IMR-90 (cell line): ENCODE measurements at regions not wholly inside any gene's neighbourhood (a gene's known extent, or its start where the extent isn't known, plus 50 kb on each side); places are given as distances from the start of the nearest gene placed in this dataset.

Experiments used
- ATAC-seq: fragments of 200-7000 bp; cut with Tn5 transposase; 2 replicates; pipeline ENCODE4 v1.9.1; 2020; ENCODE audit warnings: low read depth, mild to moderate bottlenecking, moderate library complexity
- BruUV-seq: library from RNA; stranded (reverse); fragments of 400-500 nt; replicated peaks from 2 replicates; lab custom pipeline; 2021; lab: Mats Ljungman, UMichigan
- CTCF ChIA-PET: fragments of 300-600 bp; formaldehyde crosslinking; extraction: SDS; loops from one replicate; lab custom pipeline; 2021; ENCODE audit warnings: antibody characterized with exemption; lab: Yijun Ruan, JAX
- POLR2A ChIA-PET: fragments of 300-600 bp; sonication (Branson Sonifier 250); formaldehyde crosslinking; loops from one replicate; lab custom pipeline; 2022; ENCODE audit warnings: antibody characterized with exemption; ENCODE audit not compliant: unreplicated experiment; lab: Charles Lee
- DNase-seq: peaks from one replicate; pipeline ENCODE4 v3.0.0; 2013
- H2AFZ ChIP-seq: replicated peaks from 2 replicates; pipeline ENCODE3; 2013; ENCODE audit warnings: low read length, mild to moderate bottlenecking; ENCODE audit not compliant: poor library complexity
- H2AK5ac ChIP-seq: 2 replicates; pipeline ENCODE4 v1.6.1; 2013; ENCODE audit warnings: low read depth, low read length, inconsistent platforms
- H2AK9ac ChIP-seq: replicated peaks from 2 replicates; pipeline ENCODE3; 2013; ENCODE audit warnings: mild to moderate bottlenecking, low read depth, low read length, moderate library complexity; ENCODE audit not compliant: poor library complexity
- H2BK120ac ChIP-seq: 2 replicates; pipeline ENCODE4 v1.6.1; 2013; ENCODE audit warnings: low read depth, low read length, inconsistent platforms
- H2BK15ac ChIP-seq: 3 replicates; pipeline ENCODE4 v1.6.1; 2013; ENCODE audit warnings: low read depth, low read length, inconsistent platforms
- H2BK20ac ChIP-seq: 2 replicates; pipeline ENCODE4 v1.6.1; 2013; ENCODE audit warnings: low read depth, mild to moderate bottlenecking, inconsistent platforms, low read length, moderate library complexity
- H2BK5ac ChIP-seq: 2 replicates; pipeline ENCODE4 v1.6.1; 2013; ENCODE audit warnings: mild to moderate bottlenecking, low read depth, low read length, inconsistent platforms; ENCODE audit not compliant: poor library complexity, severe bottlenecking
- H3K14ac ChIP-seq: replicated peaks from 2 replicates; pipeline ENCODE4 v1.6.1; 2013; ENCODE audit warnings: low read depth, low read length, inconsistent platforms
- H3K18ac ChIP-seq: 2 replicates; pipeline ENCODE4 v1.6.1; 2013; ENCODE audit warnings: low read depth, low read length, control low read depth
- H3K23ac ChIP-seq: 2 replicates; pipeline ENCODE4 v1.6.1; 2013; ENCODE audit warnings: low read depth, low read length, inconsistent platforms
- H3K27ac ChIP-seq: 2 replicates; pipeline ENCODE4 v1.5.1; 2013; ENCODE audit warnings: mild to moderate bottlenecking, control low read depth, low read length; ENCODE audit not compliant: insufficient read depth
- H3K27me3 ChIP-seq: 2 replicates; pipeline ENCODE4 v1.6.1; 2013; ENCODE audit warnings: low read length; ENCODE audit not compliant: control insufficient read depth, insufficient read depth
- H3K36me3 ChIP-seq: 2 replicates; pipeline ENCODE4 v1.6.1; 2013; ENCODE audit warnings: low read length, mixed read lengths; ENCODE audit not compliant: control insufficient read depth, insufficient read depth
- H3K4ac ChIP-seq: 2 replicates; pipeline ENCODE4 v1.6.1; 2013; ENCODE audit warnings: low read depth, low read length, inconsistent platforms
- H3K4me1 ChIP-seq: 2 replicates; pipeline ENCODE4 v1.6.1; 2013; ENCODE audit warnings: low read length, mixed read lengths; ENCODE audit not compliant: control insufficient read depth, insufficient read depth
- H3K4me2 ChIP-seq: 2 replicates; pipeline ENCODE4 v1.6.1; 2013; ENCODE audit warnings: low read depth, mild to moderate bottlenecking, control low read depth, low read length, moderate library complexity
- H3K4me3 ChIP-seq: 2 replicates; pipeline ENCODE4 v1.5.1; 2013; ENCODE audit warnings: low read depth, mild to moderate bottlenecking, control low read depth, low read length, moderate library complexity; ENCODE audit not compliant: insufficient read depth
- H3K56ac ChIP-seq: 2 replicates; pipeline ENCODE4 v1.6.1; 2013; ENCODE audit warnings: low read length, inconsistent platforms; ENCODE audit not compliant: insufficient read depth; ENCODE audit errors: extremely low read depth
- H3K79me1 ChIP-seq, 2 experiments: 2 replicates each; pipeline ENCODE4 v1.6.1; 2013; ENCODE audit warnings: low read length in 2 of 2, inconsistent platforms in 1 of 2, low read depth in 1 of 2
- H3K9ac ChIP-seq: 2 replicates; pipeline ENCODE4 v1.6.1; 2013; ENCODE audit warnings: low read depth, low read length, control low read depth
- H3K9me1 ChIP-seq: 2 replicates; pipeline ENCODE4 v1.6.1; 2013; ENCODE audit warnings: low read length, inconsistent platforms; ENCODE audit not compliant: insufficient read depth
- H3K9me3 ChIP-seq: 2 replicates; pipeline ENCODE4 v1.6.1; 2013; ENCODE audit warnings: low read length; ENCODE audit not compliant: control insufficient read depth, insufficient read depth
- H4K20me1 ChIP-seq: 2 replicates; pipeline ENCODE4 v1.6.1; 2013; ENCODE audit warnings: low read length, inconsistent platforms; ENCODE audit not compliant: insufficient read depth
- H4K5ac ChIP-seq: 2 replicates; pipeline ENCODE4 v1.6.1; 2013; ENCODE audit warnings: mild to moderate bottlenecking, low read depth, low read length, control low read depth
- H4K8ac ChIP-seq, 2 experiments: 2 replicates each; pipeline ENCODE4 v1.6.1; 2013; ENCODE audit warnings: low read depth in 2 of 2, low read length in 2 of 2, control low read depth in 1 of 2, inconsistent platforms in 1 of 2
- H4K91ac ChIP-seq: 2 replicates; pipeline ENCODE4 v1.6.1; 2013; ENCODE audit warnings: low read depth, low read length, inconsistent platforms; ENCODE audit not compliant: insufficient read depth
- CHD1 ChIP-seq: IDR thresholded peaks from 2 replicates; pipeline ENCODE4 v1.6.1; 2012; ENCODE audit warnings: low read depth, low read length, improper control_type of control experiment
- RCOR1 ChIP-seq: IDR thresholded peaks from 2 replicates; pipeline ENCODE4 v1.6.1; 2012; ENCODE audit warnings: mild to moderate bottlenecking, low read length, improper control_type of control experiment; ENCODE audit not compliant: insufficient replicate concordance
- WGBS, 2 experiments: methylation state at CpG; one replicate each; pipeline versions ENCODE4 v1.1.5 to v1.1.7; 2013; ENCODE audit warnings: missing lambda C conversion rate in 2 of 2; ENCODE audit not compliant: insufficient read length in 1 of 2; ENCODE audit errors: extremely low coverage in 2 of 2; 5-methylcytosine and 5-hydroxymethylcytosine counted together
- dilution Hi-C: fragments of 300-500 bp; cut with HindIII; formaldehyde crosslinking; loops from one replicate; pipeline ENCODE4 v1.14.3; 2018; ENCODE audit warnings: low sequenced_read_pairs; ENCODE audit not compliant: unreplicated experiment
- in situ Hi-C: fragments of 300-500 bp; cut with MboI; formaldehyde crosslinking; loops from 3 replicates; pipeline ENCODE4 v1.14.3; 2019; ENCODE audit warnings: low sequenced_read_pairs, inconsistent platforms, mixed read lengths
- intact Hi-C: fragments of 100-400 bp; cut with micrococcal nuclease; formaldehyde crosslinking; loops from 2 replicates; pipeline ENCODE4 v1.10.0; 2022
- TF ChIP-seq, protein P1 (sequence below): conservative IDR thresholded peaks from 2 replicates; pipeline ENCODE4 v1.5.1; 2012; ENCODE audit warnings: mild to moderate bottlenecking, low read depth, low read length, improper control_type of control experiment

DNA sequence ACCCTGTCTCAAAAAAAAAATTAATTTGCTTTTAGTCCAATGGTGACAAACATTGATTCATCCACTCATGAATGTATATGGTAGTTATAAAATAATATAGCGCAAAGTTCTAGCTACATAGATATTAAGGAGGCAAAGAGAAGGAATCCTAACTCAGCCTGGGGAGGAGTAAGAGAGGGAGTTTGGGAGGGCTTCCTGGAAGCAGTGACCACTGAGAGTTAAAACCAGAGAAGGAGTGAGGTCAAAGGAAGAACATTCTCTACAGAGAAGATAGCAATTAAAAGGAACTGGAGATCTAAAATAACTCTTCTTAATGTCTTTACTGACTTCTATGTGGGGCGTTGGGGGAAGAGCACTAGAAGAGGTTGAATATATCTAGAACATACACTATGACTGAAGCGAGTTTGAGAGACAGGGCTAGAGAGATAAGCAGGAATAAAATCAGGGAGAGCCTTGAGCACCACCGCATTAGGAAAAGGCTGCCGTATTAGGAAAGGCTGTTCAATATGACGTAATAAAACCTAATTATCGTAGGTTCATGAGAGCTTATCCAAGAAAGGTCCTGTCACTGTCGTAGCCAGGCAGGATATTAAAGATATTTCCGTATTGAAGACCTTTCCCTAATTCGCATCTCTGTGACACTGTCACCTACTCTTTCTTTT lies 81.8 kb upstream of the CNKSR3 start:
- CTCF ChIA-PET, result interaction anchor here (0.6 kb wide), 1 partner anchor 83 kb away, joined by 3 read pairs; no protein-coding TSS in a partner anchor

More for the DNA sequence above, 81.8 kb upstream of the CNKSR3 start:
- Histone ChIP-seq H2BK5ac (no peak overlapping the region), H3K36me3 (no peaks in the 10 kb centered on the region), H2BK120ac (no peak overlapping the region), H2BK15ac (no peak overlapping the region), H4K5ac (no peak overlapping the region), H3K9me3 (no peaks in the 10 kb centered on the region), H4K20me1 (no peaks in the 10 kb centered on the region), H3K9me1 (no peaks in the 10 kb centered on the region), H2AFZ (no peak overlapping the region), H4K8ac (no peak overlapping the region), H3K4me2 (no peak overlapping the region), H2AK9ac (no peak overlapping the region), H3K14ac (no peak overlapping the region), H3K18ac (no peak overlapping the region), H3K56ac (no peak overlapping the region), H3K4ac (no peak overlapping the region), H3K4me3 (no peak overlapping the region), H2AK5ac (no peak overlapping the region), H3K27me3 (no peaks in the 10 kb centered on the region; the same call in 1 of the 2 replicates), H3K23ac (no peak overlapping the region), H3K4me1 (no peaks in the 10 kb centered on the region), H3K9ac (no peak overlapping the region), H2BK20ac (no peak overlapping the region), H3K27ac (no peak overlapping the region), H4K91ac (no peak overlapping the region), H3K79me1 (no peaks in the 10 kb centered on the region)
- intact Hi-C loops, result no loop called here
- no TSS peak for BruUV-seq
- ATAC-seq (no peak), DNase-seq (no peak)
- TF ChIP-seq, protein P1, sequence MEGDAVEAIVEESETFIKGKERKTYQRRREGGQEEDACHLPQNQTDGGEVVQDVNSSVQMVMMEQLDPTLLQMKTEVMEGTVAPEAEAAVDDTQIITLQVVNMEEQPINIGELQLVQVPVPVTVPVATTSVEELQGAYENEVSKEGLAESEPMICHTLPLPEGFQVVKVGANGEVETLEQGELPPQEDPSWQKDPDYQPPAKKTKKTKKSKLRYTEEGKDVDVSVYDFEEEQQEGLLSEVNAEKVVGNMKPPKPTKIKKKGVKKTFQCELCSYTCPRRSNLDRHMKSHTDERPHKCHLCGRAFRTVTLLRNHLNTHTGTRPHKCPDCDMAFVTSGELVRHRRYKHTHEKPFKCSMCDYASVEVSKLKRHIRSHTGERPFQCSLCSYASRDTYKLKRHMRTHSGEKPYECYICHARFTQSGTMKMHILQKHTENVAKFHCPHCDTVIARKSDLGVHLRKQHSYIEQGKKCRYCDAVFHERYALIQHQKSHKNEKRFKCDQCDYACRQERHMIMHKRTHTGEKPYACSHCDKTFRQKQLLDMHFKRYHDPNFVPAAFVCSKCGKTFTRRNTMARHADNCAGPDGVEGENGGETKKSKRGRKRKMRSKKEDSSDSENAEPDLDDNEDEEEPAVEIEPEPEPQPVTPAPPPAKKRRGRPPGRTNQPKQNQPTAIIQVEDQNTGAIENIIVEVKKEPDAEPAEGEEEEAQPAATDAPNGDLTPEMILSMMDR, result no peak
- no peak for TF ChIP-seq RCOR1
- TF ChIP-seq CHD1, result no peak
- dilution Hi-C loops, result no loop called here
- in situ Hi-C loops, result no loop called here
- WGBS, 2 experiments, result 80% methylated on average over 5 of the region's 10 CpGs; no CpG with 5 or more reads in 1 of the 2 experiments
- POLR2A ChIA-PET, result no interaction called here
